IPS DF 19.7 (cell line): ENCODE measurements at regions not wholly inside any gene's neighbourhood (a gene's known extent, or its start where the extent isn't known, plus 50 kb on each side); places are given as distances from the start of the nearest gene placed in this dataset.
"Not testable (repeated sequence)": the region's sequence is repeated elsewhere in the genome, so short reads cannot be mapped to it uniquely, and the experiment has no call there.

ENCODE experiments used
- DNase-seq: peaks from one replicate; pipeline ENCODE4 v3.0.0-alpha.2; 2013; ENCODE audit warnings: low read depth, low spot score

DNA sequence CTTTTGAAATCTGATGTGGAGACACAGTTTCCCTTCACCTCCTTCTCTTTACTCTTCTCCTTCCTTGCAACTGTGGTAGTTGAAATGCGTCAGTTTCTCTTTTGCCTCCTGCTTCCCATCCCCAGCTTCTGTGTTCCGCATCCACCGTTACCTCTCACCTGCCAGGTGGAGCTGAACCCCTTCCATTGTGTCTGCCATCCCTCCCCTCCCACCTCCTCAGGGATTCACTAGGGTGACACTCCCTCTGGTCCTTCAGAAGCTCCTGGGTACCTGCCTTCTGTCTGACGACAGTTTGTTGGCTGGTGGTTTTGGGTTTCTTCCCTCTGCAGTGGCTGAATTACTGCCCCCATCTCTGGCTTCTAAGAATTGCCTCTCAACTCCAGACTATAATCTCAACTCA is 132.1 kb downstream of the SLC24A2 start:
- DNase-seq = no peak

DNA sequence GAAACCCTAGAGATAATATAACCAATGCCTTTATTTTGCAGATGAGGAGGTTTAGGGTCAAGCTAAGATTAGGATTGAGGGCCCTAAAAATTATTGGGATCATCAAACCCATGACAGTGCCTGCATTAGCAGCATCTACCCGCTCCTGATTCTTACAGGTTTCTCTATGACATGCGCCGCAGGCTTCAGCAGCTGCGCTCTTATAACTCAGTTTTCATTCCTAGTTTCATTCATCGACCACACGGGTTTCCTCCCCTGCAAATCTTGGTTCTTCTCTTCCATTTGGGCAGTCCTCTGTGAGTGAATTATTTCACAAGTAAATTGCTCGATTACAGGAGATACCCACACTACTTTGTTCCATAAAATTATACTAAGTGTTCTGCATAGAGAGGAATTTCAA is 137.2 kb downstream of the SLC24A2 start:
- no peak for DNase-seq

DNA sequence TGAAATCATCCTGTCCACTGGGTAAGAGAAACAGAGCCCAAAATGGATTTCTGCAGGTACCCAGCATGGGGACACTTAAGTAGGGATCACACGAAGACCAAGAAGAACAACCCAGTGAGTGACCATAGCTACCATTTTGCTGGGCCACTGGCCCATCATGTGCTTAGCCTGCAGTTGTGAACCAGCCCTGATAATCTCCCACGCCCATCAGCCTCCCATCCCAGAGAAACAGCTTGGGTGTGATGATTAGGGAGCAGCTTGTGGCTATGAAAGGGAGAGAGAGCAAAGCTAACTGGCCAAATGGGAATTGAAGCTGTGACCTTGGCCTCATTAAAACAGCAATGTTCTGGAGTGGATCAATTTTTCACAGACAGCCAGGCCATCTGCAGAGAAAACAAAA is 138.5 kb downstream of the SLC24A2 start:
- no peak for DNase-seq

DNA sequence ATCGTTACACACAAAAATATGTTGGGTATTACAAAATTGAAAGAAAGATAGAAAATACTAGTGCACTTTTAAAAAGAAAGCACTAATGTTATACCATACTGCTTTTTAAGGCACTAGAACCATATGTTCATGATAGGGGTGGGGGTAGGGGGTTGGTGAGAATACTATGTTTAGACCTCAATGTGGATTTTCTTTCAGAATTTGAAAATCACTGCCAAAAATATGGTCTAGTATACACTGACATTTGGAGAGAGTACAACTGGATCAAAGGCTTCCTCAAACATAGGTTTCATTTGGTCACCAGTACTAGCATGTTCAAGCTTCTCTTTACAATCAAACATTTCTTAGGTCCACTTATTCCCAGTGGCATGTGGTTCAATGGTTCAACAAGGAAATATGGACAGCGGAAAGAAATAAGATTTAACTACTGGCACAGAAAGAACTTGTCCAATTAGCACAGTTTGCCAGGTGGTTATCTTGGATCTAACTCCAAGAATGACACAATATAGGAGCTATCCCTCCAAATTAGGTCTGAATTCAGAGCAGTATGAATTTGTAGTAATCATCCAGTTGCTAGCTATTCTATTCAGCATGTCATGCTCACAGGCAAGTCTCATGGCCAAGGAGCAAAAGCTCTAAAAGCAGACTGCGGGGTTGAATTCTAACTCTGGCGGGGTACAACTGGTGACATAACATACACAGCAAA is 139.3 kb downstream of the SLC24A2 start:
- DNase-seq = no peak

DNA sequence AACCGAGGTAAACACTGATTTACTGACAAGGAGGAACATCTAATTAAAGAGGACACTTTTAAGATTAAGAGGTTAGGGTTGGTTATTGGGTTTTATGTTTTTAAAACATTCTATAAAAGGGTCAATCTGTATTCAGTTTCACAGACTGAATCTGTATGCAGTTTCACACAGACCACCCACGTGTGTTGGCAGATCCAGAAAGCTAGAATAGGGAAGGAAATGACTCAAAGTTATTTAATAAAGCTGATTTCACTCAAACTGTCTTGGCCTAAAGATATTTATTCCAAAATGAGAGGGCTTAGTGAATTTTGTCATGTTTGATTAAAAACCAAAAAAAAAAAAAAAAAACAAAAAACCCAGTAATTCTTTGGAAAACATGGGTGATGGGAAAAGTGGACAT is 140.2 kb downstream of the SLC24A2 start:
- DNase-seq = no peak

DNA sequence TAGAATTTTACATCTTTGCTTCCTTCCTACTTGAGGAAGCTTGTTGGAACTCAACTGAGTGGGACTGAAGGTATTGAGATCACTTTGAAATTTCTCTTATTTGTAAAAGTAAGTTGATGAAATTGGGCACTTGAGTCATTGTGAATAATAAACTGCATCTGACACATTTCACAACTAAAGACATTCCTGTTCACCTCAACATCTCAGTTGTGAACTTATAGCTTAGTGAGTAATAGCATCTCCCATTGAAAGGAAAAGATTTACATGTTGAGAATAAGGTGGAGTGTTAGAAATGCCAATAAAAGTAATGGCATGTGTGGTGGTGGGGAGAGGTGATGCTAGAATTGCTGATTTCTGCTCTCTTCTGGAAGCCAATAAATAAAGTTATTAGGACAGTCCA is 145.0 kb downstream of the SLC24A2 start:
- no peak for DNase-seq

DNA sequence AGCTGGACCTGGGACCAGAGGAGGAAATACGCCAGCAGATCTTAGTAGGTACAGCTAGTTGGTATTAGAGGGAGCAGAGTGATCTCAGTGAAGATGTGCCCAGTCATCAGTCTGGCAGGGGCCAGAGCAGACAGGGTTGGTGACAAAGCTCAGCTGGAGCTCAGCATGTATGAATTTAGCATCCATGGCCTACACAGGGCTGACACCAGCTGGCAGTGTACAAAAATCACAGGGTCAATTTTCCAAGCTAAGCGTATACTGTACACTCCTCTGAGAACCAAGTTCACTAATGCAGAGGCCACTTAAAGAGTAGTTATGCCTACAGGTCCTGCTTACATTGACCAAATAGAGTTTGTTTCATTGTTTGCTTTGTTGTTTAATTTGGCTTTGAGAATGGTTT is 146.6 kb downstream of the SLC24A2 start:
- DNase-seq = no peak

DNA sequence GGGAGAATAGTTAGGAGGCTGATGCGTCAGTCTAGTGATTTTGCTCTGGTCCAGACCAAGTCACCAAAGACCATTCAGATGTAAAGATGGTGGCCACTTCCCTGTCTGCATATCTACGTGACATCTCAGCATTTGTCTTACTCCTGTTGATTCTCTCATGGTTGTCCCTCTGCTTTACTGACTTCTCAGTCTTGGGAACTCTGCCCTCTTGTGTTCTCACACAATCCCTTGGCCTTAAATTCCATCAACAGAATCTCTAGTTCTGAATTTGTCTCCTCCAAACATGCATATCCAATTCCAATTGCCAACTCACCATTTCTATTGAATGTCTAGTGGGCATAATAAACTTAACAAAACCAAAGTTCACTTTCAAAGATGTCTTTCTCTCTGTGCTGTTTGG is 147.8 kb downstream of the SLC24A2 start:
- peak; percentile 2 for DNase-seq

DNA sequence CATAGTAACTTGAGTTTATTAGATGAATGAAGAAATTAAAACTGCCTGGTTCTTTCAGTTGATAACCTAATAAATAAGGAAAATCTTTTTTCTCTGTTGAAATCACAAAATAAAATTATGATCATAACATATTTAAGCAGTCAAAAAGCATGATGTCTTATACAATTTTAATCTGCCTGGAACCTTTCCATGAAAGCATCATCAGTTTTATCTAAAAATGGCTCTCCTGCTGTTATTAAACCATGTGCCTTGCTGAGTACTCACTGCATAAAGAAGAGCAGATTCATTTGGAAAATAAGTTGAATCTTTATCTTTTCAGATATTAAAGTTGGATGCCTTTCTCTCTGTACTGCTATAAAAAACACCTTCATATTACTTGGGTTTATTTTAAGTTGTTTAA is 148.8 kb downstream of the SLC24A2 start:
- DNase-seq = no peak

DNA sequence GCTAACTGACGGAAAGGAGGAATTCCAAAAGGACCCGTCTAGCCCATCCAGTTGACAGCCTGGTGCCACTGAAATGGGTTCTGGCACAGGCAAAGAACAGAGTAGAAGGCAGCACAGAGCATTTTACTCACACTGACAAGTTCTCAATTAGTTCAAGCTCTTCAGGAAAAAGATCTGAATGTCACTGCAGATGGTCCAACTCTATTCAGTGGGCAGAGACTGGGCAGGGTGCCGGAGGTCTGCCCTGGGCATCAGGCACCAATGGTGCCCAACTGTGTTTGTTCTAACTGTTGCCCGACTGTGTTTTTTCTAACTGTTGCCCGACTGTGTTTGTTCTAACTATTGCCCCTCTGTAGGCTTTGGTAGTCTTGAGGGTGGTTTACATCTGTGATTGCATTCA is 151.8 kb downstream of the SLC24A2 start:
- no peak for DNase-seq

DNA sequence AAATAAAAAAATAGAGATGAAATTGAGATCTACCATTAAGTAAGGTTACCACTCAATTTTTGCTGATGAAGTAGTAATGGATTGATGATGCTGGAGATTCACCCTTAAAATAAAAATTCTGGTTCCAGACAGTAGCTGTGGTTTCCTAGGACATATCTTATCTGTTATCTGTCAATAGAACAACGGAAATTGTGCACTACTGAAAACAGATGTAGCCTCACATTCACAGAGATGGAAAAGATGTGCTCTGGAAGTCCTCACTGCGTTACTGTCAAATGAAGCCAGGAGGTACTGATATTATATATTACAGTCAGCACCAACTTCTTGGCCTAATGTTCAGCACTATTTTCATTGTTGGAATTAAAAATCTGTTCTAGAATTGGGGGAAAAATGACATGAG is 154.0 kb downstream of the SLC24A2 start:
- no peak for DNase-seq

DNA sequence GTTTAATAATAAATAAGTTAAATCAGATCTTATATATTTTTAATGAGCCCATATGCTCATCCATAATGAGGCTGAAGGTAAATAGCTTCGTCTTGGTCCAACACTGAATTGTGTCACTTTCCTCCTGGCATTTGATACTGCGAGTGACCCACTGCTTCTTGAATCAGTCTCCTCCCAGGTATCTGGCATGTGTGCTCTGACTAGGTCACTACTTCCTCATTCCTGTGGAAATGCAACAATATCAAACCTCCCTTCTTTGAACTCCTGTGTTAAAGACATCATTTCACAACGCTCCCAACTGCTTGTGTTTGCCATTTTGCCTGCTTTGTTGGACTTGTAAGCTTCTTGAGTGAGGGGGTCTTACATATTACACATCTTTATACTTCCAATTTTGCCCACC is 157.7 kb downstream of the SLC24A2 start:
- DNase-seq = no peak

DNA sequence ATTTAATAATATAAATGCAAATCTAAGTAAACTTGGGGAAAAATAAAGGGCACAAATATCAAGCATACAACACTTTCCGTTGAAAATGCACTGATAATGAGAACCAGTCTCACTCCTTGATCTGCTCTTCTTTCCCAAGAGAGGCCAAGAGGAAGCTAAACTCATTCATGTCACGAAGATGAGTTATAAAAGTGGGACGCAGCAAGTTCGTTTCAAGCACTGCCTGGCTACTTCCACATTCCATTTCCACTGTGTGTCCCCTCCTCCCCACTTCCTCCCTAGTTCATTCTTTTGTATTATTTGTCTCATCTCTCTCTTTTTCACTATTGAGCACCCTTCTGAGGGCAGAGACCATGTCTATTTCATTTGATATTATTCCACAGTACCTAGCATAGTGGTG is 158.1 kb downstream of the SLC24A2 start:
- DNase-seq = no peak

DNA sequence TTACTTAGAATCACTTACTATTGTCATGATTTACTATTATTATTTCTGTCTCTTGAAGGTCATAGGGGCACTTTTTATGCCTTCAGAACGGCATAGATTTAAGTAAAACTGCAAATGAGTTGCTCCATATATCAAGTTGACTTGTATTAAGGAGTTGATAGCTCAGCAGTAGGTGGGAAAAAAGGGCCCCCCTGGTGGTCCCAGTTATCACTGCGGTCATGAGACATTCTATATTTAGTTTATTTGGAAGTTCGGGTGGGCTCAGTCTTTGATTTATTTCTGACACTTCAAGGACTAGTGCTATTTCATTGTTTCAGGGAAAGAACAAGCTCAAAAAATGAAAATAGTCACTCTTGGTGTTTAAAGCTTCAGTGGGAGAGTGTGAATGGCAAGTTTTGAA is 159.3 kb downstream of the SLC24A2 start:
- DNase-seq = no peak

DNA sequence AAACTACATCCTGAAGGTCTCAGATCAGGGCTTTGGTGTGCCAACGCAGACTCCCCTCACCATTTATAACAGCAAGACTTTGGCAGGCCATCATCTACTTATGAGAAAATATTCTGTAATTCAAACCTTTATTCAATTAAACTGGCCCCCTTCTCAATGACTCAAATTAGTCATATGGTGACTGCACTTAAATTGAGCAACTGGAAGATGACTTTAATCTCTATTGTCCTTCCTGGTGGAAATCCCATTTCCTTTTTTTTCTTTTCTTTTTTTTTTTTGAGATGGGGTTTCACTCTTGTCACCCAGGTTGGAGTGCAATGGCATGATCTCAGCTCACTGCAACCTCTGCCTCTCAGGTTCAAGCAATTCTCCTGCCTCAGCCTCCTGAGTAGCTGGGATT is 163.4 kb downstream of the SLC24A2 start:
- DNase-seq = not testable (repeated sequence)

DNA sequence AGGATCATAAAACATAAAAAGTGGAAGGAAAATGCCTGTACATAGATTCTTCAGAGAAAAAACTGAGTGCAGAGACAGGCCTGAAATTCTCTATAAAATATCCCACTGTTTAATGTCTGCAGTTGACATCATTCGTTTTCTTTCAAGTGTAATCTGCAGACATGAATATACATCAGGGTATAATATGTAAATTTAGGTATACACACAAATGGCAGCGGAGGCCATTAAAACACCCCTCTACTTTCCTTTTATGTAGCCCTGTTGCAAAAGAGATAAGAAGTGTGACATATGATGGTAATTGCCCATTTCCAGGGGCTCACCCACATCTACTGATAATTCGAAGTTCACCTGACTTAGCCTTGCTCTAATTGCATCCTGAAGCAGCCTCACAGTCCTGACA is 164.3 kb downstream of the SLC24A2 start:
- DNase-seq = no peak

DNA sequence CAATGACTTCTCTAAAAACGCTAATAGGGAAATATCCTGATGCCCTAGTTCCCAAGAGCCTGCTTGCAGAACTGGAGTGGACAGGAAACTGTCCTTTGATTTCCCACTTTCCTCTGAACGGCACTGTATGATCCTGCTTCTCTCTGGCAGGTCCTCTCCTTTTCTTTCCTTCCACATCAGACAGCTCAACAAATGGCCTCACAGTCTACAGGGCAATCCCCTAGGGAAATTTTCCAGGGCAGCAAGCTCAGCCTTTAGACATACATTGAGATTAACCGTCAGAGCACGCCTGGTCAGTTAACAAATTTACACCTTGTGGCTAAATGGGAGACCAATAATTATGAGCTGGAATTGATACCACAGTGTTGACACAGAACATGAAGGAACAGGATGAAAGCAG is 164.9 kb downstream of the SLC24A2 start:
- no peak for DNase-seq

DNA sequence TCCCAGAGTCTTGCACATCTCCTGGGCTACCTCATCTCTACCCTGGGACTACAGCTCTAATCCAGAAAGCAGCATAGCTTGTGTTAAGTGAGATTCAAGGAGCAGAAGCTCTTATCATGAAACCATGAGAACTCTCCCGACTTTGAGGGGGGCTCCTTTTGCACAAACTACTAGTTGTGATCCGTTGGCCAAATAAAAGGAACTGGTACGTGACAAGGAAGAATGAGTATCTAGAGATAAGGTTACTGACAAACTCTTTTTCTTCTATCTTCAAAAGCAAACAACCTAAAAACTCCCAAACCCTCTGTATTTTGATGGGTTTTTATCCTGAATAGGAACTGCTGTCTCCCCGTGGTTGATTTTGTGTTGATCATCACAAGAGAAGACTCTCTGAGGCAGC is 168.5 kb downstream of the SLC24A2 start:
- DNase-seq = no peak

DNA sequence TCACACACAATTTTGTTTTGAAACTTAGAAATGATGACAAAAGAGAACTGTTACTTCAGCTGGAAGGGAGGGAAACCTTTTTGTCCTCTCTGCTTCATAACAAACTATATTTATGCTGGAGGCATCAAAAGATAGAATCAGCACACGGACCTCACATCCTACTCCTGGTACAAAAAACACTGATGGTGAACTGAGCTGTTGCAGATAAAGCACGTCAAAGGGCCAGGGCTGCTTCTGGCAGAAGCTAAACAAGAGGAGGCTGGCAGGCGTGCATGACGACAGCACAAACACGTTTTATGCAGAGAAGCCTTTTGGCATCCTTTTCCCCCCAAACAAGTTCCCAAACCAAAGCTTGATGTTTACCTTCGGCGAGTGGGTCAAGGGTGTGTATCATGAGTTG is 169.6 kb downstream of the SLC24A2 start:
- DNase-seq = no peak

DNA sequence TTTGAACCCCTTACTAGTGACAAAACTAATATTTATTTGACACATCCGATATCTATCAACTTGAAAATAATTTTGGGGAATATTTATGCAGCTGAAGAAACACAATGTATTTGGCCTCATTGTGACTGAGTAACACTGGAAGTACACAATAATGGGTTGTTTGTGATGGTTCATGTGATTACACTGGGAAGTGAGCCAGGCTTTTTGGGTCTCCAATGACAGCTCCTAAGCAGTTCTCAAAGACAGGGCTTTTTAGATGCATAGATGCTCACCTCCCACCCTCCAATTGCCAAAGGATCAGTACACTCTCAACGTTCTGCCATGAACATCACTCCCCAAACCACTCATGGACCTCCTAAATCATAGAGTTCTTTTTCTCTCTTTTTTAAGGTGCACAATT is 170.0 kb downstream of the SLC24A2 start:
- no peak for DNase-seq

DNA sequence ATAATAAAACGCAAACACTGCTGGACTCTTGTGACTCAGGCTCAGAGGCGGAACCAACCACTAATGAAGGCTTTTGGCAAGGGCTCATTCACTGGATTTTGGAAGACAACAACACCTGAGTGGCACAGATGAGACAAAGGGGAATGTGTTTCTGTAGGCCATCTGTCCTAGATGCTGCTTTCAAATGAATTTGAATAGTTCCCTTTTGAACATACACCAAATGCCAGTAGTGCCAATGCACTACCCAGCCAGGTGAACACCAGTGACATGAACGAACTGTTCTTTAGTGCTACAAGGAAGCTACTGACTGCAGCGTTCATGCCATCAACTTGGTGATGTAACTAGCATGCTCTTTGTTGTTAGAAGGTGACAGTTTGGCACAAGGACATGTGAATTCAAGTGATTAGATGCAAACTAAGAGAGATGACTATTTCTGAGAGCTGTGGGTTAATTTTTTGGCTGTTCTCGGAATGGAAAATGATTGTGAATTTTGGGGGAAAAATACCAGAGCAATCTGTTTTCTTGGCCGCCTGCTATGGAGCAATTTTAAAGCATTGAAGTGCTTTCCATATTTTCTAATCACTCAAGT is 173.7 kb downstream of the SLC24A2 start:
- DNase-seq = no peak

DNA sequence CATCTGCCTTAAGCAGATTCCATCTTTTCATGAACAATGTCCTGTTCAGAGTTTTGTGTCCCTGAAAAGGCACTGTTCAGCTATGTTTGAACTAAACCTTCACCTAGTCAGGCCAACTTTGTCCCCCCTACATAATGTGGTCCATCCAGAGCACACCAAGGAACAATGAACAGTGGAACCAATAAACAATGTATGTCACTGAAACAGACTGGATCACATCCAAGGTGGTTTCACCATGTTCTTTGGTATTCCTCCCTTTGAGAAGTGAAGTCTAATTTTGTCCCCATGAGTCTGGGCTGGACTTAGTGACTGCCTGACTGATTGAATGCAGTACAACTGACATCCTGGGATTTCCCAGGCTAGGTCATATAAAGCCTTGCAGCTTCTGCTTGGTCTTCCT is 174.5 kb downstream of the SLC24A2 start:
- DNase-seq = no peak

DNA sequence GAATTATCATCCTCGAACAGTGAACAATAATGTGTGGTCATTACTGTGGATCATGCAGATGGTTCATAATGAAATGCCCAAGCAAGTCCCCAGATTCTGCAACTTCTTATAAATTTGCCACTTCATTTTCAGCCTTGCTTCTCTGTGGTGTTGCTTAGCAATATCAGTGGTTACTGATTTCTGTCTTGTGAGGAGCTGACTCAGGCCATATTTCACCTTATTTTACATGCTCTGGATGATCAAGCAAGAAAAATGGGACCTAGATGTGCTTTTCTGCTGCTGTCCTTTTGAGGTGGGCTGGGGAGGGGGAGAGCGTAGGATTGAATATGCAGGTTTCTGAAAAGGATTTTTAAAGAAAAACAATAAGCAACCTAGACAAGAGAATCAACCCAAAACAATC is 188.3 kb downstream of the SLC24A2 start:
- DNase-seq = no peak

DNA sequence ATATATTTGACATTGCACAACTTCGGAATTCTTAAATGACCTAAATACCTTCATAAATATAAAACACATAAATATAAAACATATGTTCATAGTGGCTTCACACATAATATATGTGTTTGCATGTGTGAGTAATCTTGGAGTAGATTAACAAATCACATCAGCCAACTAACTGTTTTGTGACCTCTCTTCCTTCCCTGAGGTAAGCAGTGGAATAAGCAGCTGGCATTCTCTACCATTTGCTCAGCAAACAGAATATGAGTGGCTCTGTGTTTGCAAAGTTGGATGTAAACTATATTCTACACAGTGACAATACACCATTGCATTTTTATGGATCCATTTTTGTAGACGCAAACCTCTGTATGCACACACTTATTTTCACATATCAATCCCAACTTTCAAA is 189.9 kb downstream of the ACER2 start:
- DNase-seq = no peak
